Skeletal muscle satellite cell (primary cell): ENCODE measurements at regions not wholly inside any gene's neighbourhood (a gene's known extent, or its start where the extent isn't known, plus 50 kb on each side); places are given as distances from the start of the nearest gene placed in this dataset.
"Not testable (repeated sequence)": the region's sequence is repeated elsewhere in the genome, so short reads cannot be mapped to it uniquely, and the experiment has no call there.

Experiments used
- H3K27me3 ChIP-seq: 2 replicates; pipeline ENCODE4 v1.7.0; 2013; ENCODE audit warnings: low read length; ENCODE audit not compliant: control insufficient read depth, insufficient read depth
- H3K36me3 ChIP-seq: 2 replicates; pipeline ENCODE4 v1.7.0; 2013; ENCODE audit warnings: mild to moderate bottlenecking, control low read depth, low read length; ENCODE audit not compliant: insufficient read depth
- H3K4me1 ChIP-seq: 2 replicates; pipeline ENCODE4 v1.7.0; 2013; ENCODE audit warnings: low read length; ENCODE audit not compliant: control insufficient read depth, insufficient read depth
- H3K4me2 ChIP-seq: 2 replicates; pipeline ENCODE4 v1.7.0; 2013; ENCODE audit warnings: mild to moderate bottlenecking, low read length
- H3K4me3 ChIP-seq: 2 replicates; pipeline ENCODE4 v1.7.0; 2013; ENCODE audit warnings: low read length
- H3K9ac ChIP-seq: 2 replicates; pipeline ENCODE4 v1.7.0; 2013; ENCODE audit warnings: mild to moderate bottlenecking, low read depth, low read length, moderate library complexity
- H3K9me3 ChIP-seq: replicated peaks from 2 replicates; pipeline ENCODE4 v1.7.0; 2013; ENCODE audit warnings: mild to moderate bottlenecking, control low read depth, low read length

DNA sequence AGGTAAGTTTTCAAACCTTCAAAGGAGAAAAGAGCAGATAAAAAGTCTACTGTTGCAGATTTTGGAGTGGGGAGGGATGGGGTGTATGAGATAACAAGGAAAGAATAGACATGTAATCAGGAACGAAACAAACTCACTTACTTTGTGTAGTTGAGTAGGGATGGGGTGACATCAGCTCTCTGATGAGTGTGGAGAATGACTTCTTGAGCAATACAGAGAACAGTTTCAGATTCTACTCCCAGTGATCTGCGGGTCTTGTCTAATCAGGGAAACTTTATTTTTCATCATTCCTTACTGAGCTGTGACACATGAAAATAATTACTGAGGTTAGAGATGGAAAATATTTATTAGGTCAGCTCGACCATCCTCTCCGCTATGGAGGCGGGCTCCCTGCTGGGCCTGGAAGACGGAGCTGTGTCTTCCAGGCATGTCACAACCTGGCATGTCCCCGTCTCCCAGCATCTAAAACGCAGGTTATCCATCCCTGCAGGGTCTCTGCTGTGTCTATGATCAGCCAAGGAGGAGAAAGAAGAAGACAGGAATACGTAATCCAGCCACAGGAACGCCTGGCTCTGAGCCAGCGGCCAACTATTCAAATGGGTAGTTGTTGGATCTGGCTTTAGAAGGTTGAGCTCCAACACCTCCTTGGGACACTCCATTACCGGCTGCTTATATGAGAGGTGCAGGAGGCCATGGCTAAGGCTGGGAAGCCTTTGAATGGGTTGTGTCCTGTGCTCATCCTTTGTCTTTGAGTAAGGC is 99.0 kb upstream of the SATB2 start:
- no peak overlapping the region for H3K4me3 ChIP-seq
- no peaks in the 10 kb centered on the region for H3K27me3 ChIP-seq
- H3K9ac ChIP-seq, result no peak overlapping the region
- no peaks in the 10 kb centered on the region for H3K36me3 ChIP-seq
- no peak overlapping the region for H3K4me2 ChIP-seq
- H3K4me1 ChIP-seq, result no peaks in the 10 kb centered on the region
- H3K9me3 ChIP-seq, result no peaks in the 10 kb centered on the region

DNA sequence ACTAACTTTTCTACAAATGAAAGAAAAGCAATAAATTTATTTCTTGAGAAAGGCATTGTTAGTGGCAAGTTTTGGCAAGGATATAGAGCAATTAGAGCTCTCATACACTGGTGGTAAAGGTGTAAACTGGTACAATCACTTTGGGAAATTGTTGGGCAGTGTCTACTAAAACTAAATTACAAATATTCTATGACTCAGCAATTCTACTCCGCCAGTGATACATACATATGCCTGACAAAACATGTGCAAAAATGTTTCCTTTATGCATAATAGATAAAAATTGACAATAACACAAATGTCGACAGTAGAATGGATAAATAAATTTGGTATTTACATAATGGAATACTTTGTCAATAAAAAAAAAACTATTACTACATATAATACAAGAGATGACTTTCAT is 96.3 kb upstream of the SATB2 start:
- Histone ChIP-seq H3K27me3 (no peaks in the 10 kb centered on the region), H3K9me3 (no peaks in the 10 kb centered on the region), H3K4me2 (no peak overlapping the region), H3K4me1 (no peaks in the 10 kb centered on the region), H3K36me3 (no peaks in the 10 kb centered on the region), H3K9ac (no peak overlapping the region), H3K4me3 (no peak overlapping the region)

DNA sequence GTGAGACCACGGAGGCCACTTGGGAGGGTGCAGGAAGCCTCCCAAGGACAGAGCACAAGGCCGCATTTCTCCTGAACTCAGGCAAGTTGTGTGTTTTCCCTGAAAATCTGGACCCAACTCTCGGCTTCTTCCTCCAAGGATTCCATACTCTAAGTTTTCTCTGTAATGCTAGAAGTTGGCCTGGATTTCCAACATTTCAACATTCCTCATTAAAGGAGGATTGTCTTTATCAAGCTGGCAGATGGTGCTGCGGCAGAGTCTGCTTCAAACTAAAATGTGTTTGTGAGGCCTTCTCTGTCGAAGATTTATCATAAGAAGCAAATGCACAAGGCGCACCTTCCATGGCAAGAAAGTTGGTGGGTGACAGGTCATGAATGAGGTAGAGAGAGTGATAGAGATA is 94.4 kb upstream of the SATB2 start:
- H3K9ac ChIP-seq, result no peak overlapping the region
- no peak overlapping the region for H3K4me2 ChIP-seq
- no peaks in the 10 kb centered on the region for H3K9me3 ChIP-seq
- H3K4me3 ChIP-seq, result no peak overlapping the region
- no peaks in the 10 kb centered on the region for H3K27me3 ChIP-seq
- H3K4me1 ChIP-seq, result no peaks in the 10 kb centered on the region
- no peaks in the 10 kb centered on the region for H3K36me3 ChIP-seq

DNA sequence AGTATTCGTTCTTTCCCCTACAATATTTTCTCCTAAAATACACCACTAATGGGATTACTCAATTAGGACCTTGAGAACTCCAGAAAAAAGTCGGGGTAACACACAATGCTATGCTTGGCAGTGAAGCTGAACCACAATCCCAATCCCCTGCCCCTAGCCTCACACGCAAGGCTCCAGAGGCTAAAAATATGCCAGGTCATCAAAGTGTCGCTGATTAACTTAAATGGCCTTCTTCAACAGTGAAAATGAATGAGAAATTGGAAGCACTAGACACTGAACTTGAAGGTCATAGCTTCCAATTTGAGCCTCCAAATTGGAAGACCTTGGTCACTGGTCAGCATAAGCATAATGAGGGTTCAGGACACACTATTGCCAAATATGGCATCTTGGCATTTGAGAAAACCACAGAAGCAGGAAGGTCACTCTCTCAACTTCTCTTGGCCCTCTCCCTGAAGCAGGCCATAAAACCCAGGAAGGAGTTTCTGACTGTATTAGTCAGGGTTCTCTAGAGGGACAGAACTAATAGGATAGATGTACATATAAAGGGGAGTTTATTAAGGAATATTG is 86.0 kb upstream of the SATB2 start:
- no peak overlapping the region for H3K4me3 ChIP-seq
- no peaks in the 10 kb centered on the region for H3K27me3 ChIP-seq
- no peaks in the 10 kb centered on the region for H3K36me3 ChIP-seq
- no peaks in the 10 kb centered on the region for H3K4me1 ChIP-seq
- no peak overlapping the region for H3K9ac ChIP-seq
- H3K9me3 ChIP-seq, result no peaks in the 10 kb centered on the region
- H3K4me2 ChIP-seq, result no peak overlapping the region

DNA sequence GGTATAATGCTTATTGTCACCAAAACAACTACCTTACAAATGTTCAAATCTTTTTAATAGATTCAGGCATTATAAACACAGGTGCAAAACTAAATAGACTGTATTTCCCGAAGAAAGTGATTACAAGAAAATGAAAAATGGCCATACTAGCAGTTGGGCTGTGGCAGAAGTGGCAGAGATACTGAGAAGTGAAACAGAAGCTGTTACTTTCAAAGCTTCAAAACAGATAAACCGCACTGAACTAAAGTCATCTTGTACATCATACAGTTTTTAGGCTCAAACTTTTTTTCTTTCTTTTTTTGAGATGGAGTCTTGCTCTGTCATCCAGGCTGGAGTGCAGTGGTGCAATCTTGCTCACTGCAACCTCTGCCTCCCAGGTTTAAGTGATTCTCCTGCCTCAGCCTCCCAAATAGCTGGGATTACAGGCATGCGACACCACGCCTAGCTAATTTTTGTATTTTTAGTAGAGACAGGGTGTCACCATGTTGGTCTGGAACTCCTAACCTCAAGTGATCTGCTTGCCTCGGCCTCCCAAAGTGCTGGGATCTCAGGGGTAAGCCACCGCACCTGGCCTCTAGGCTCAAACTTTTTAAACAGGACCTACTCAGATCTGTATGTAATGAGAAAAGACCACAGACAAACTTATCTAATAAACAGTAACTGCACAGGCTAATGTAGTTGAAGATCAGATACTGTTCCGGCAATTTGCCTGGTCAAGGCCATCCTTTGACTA is 77.9 kb upstream of the SATB2 start:
- Histone ChIP-seq H3K4me2 (no peak overlapping the region), H3K9me3 (no peaks in the 10 kb centered on the region), H3K9ac (no peak overlapping the region), H3K4me1 (no peaks in the 10 kb centered on the region), H3K36me3 (no peaks in the 10 kb centered on the region), H3K27me3 (no peaks in the 10 kb centered on the region), H3K4me3 (no peak overlapping the region)

DNA sequence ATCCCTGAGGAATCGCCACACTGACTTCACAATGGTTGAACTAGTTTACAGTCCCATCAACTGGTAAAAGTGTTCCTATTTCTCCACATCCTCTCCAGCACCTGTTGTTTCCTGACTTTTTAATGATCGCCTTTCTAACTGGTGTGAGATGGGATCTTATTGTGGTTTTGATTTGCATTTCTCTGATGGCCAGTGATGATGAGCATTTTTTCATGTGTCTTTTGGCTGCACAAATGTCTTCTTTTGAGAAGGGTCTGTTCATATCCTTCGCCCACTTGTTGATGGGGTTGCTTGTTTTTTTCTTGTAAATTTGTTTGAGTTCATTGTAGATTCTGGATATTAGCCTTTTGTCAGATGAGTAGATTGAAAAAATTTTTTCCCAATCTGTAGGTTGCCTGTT is 76.1 kb upstream of the SATB2 start:
- not testable (repeated sequence) for H3K4me3 ChIP-seq, H3K4me2 ChIP-seq, H3K9me3 ChIP-seq, H3K36me3 ChIP-seq, H3K4me1 ChIP-seq, H3K27me3 ChIP-seq, H3K9ac ChIP-seq

DNA sequence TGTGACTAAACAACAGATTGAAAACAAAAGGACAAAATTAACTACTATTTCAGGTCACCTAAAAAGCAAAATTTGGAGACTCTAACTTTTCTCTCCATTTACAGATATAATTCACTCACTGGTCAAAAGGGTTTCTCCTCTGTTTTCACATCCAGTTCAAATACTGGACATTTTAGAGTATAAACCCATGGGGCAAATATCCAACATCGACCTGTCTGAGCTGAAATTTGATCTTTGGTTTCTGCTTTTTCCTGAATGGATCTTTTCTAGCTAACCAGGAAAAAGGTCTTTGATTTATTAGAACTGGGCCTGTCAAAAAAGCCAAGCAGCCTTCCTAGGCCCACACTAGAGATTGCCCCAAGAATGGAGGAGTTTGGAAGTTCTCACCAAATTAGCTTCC is 69.3 kb upstream of the SATB2 start:
- no peak overlapping the region for H3K4me2 ChIP-seq
- H3K36me3 ChIP-seq, result no peaks in the 10 kb centered on the region
- no peak overlapping the region for H3K4me3 ChIP-seq
- no peaks in the 10 kb centered on the region for H3K9me3 ChIP-seq
- no peaks in the 10 kb centered on the region for H3K27me3 ChIP-seq
- H3K4me1 ChIP-seq, result no peaks in the 10 kb centered on the region
- H3K9ac ChIP-seq, result no peak overlapping the region

DNA sequence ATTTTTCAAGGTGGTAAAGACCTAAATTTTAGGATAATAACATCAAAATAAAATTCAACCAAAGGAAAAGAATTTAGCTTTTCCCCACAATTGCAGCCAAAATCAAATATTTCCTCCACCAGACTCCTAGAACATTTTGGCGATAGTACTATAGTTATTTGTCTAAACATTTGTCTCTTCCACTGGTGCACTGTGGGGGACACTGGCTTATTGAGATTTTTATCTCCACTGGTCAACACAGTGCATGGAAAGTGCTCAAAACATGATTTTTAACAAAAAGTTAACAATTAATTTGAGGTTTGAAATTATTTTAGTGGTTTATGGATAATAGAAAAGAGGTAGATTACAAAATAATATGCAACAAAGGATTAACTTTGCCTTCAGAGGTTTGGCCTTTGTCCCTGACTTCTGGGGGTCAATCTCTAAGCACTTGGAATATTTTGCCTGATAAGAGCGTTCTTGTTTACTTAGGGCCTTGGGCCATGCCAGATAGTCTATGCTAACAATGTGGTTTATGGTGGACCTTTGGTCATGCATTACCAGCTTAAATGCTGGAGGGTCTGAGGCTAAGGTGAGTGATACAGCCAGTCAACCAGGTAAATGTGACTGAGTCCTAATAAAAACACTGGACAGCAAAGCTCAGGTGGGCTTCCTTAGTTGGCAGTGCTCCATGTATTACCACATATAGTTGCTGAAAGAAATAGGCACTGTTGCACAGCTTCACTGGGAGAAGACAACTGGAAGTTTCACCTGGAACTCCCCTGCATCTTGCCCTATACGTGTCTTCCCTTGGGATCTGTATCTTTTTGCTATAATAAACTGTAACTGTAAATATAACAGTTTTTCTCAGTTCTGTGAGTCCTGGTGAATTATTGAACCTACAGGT is 67.2 kb upstream of the SATB2 start:
- no peak overlapping the region for H3K4me3 ChIP-seq
- H3K36me3 ChIP-seq, result no peaks in the 10 kb centered on the region
- no peak overlapping the region for H3K4me2 ChIP-seq
- H3K9me3 ChIP-seq, result no peaks in the 10 kb centered on the region
- H3K27me3 ChIP-seq, result no peaks in the 10 kb centered on the region
- no peaks in the 10 kb centered on the region for H3K4me1 ChIP-seq
- H3K9ac ChIP-seq, result no peak overlapping the region

DNA sequence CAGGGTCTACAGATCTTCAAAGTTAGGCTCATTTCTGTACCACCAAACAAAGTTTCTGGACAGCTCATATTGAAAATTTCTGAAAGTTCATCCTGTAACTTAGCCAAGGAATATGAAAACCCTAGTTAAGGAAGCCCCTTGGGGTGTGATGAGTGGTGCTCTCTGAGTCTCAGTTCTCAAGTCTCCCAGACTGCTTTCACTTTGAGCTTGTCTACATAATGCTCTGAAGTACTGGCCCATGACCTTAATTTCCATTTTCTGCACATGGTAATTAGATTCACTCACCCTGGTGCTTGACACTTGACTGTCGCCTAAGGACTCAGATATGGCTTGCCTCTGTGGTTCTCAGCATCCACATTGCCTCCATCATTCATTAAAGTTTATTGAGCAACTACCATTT is 51.7 kb upstream of the SATB2 start:
- Histone ChIP-seq H3K4me1 (no peaks in the 10 kb centered on the region), H3K4me3 (no peak overlapping the region), H3K9ac (no peak overlapping the region), H3K4me2 (no peak overlapping the region), H3K27me3 (no peaks in the 10 kb centered on the region), H3K36me3 (no peaks in the 10 kb centered on the region), H3K9me3 (no peaks in the 10 kb centered on the region)
